ENCODE measurements at regions not wholly inside any gene's neighbourhood (a gene's known extent, or its start where the extent isn't known, plus 50 kb on each side); places are given as distances from the start of the nearest gene placed in this dataset.
"Not testable (repeated sequence)": the region's sequence is repeated elsewhere in the genome, so short reads cannot be mapped to it uniquely, and the experiment has no call there.

GRCh38 chr11:33533386-33534052, 167.1 kb downstream of the C11orf91 start:
- in situ Hi-C loops (cut with MboI; ENCODE audit: low pct_unique_long_range_greater_than_20kb, low sequenced_read_pairs): no loop called here

GRCh38 chr11:33532720-33533385, 167.8 kb downstream of the C11orf91 start:
- in situ Hi-C loops (cut with MboI; ENCODE audit: low pct_unique_long_range_greater_than_20kb, low sequenced_read_pairs): no loop called here

More at GRCh38 chr11:33533386-33534052, 167.1 kb downstream of the C11orf91 start:
- no peak for DNase-seq

GRCh38 chr11:33532257-33532656, 168.4 kb downstream of the C11orf91 start:
- no peak for DNase-seq
- in situ Hi-C loops (cut with MboI; ENCODE audit: low pct_unique_long_range_greater_than_20kb, low sequenced_read_pairs): no loop called here

More at GRCh38 chr11:33532720-33533385, 167.8 kb downstream of the C11orf91 start:
- DNase-seq: no peak

GRCh38 chr11:33531743-33532181, 168.9 kb downstream of the C11orf91 start:
- no peak for DNase-seq
- in situ Hi-C loops (cut with MboI; ENCODE audit: low pct_unique_long_range_greater_than_20kb, low sequenced_read_pairs): no loop called here

GRCh38 chr11:33530815-33531214, 169.8 kb downstream of the C11orf91 start:
- in situ Hi-C loops (cut with MboI; ENCODE audit: low pct_unique_long_range_greater_than_20kb, low sequenced_read_pairs): no loop called here
- no peak for DNase-seq

- in situ Hi-C loops (cut with MboI; ENCODE audit: low pct_unique_long_range_greater_than_20kb, low sequenced_read_pairs): no loop called here
- no peak for DNase-seq
Measured at GRCh38 chr11:33529461-33529860, 171.2 kb downstream of the C11orf91 start.

GRCh38 chr11:33527738-33528137, 172.9 kb downstream of the C11orf91 start:
- DNase-seq: not testable (repeated sequence)

GRCh38 chr11:33525789-33526188, 174.8 kb downstream of the C11orf91 start:
- no peak for DNase-seq
- in situ Hi-C loops (cut with MboI; ENCODE audit: low pct_unique_long_range_greater_than_20kb, low sequenced_read_pairs): no loop called here

More at GRCh38 chr11:33527738-33528137, 172.9 kb downstream of the C11orf91 start:
- in situ Hi-C loops (cut with MboI; ENCODE audit: low pct_unique_long_range_greater_than_20kb, low sequenced_read_pairs): not testable (repeated sequence)

- in situ Hi-C loops (cut with MboI; ENCODE audit: low pct_unique_long_range_greater_than_20kb, low sequenced_read_pairs): no loop called here
- no peak for DNase-seq
Measured at GRCh38 chr11:33521384-33521783, 179.2 kb downstream of the C11orf91 start.

GRCh38 chr11:33520112-33520511, 180.5 kb downstream of the C11orf91 start:
- in situ Hi-C loops (cut with MboI; ENCODE audit: low pct_unique_long_range_greater_than_20kb, low sequenced_read_pairs): no loop called here
- no peak for DNase-seq

GRCh38 chr11:33515347-33515746, 185.3 kb downstream of the C11orf91 start:
- no peak for DNase-seq
- in situ Hi-C loops (cut with MboI; ENCODE audit: low pct_unique_long_range_greater_than_20kb, low sequenced_read_pairs): no loop called here

- in situ Hi-C loops (cut with MboI; ENCODE audit: low pct_unique_long_range_greater_than_20kb, low sequenced_read_pairs): no loop called here
- no peak for DNase-seq
Measured at GRCh38 chr11:33514079-33514925, 186.3 kb downstream of the C11orf91 start.

GRCh38 chr11:33509632-33510031, 191.0 kb downstream of the C11orf91 start:
- in situ Hi-C loops (cut with MboI; ENCODE audit: low pct_unique_long_range_greater_than_20kb, low sequenced_read_pairs): no loop called here
- DNase-seq: no peak

- in situ Hi-C loops (cut with MboI; ENCODE audit: low pct_unique_long_range_greater_than_20kb, low sequenced_read_pairs): no loop called here
- peak; percentile 28 for DNase-seq
Measured at GRCh38 chr11:33507967-33508366, 192.7 kb downstream of the C11orf91 start.

GRCh38 chr11:33507356-33507755, 193.3 kb downstream of the C11orf91 start:
- no peak for DNase-seq
- in situ Hi-C loops (cut with MboI; ENCODE audit: low pct_unique_long_range_greater_than_20kb, low sequenced_read_pairs): no loop called here

GRCh38 chr11:33505093-33505492, 195.5 kb downstream of the C11orf91 start:
- DNase-seq: no peak
- in situ Hi-C loops (cut with MboI; ENCODE audit: low pct_unique_long_range_greater_than_20kb, low sequenced_read_pairs): no loop called here

GRCh38 chr11:33500861-33501479, 199.7 kb downstream of the C11orf91 start:
- in situ Hi-C loops (cut with MboI; ENCODE audit: low pct_unique_long_range_greater_than_20kb, low sequenced_read_pairs): no loop called here
- DNase-seq: peak; percentile 25

GRCh38 chr11:33500332-33500731, 200.3 kb downstream of the C11orf91 start:
- in situ Hi-C loops (cut with MboI; ENCODE audit: low pct_unique_long_range_greater_than_20kb, low sequenced_read_pairs): no loop called here
- no peak for DNase-seq

GRCh38 chr11:33492596-33492995, 208.0 kb downstream of the C11orf91 start:
- no peak for DNase-seq
- in situ Hi-C loops (cut with MboI; ENCODE audit: low pct_unique_long_range_greater_than_20kb, low sequenced_read_pairs): no loop called here

Measured in KBM-7 (cell line).